BLaER1 (cell line): ENCODE measurements at regions not wholly inside any gene's neighbourhood (a gene's known extent, or its start where the extent isn't known, plus 50 kb on each side); places are given as distances from the start of the nearest gene placed in this dataset.
"Not testable (repeated sequence)": the region's sequence is repeated elsewhere in the genome, so short reads cannot be mapped to it uniquely, and the experiment has no call there.

Experiments used
- H3K27ac ChIP-seq: shearing (Covaris generic); formaldehyde crosslinking; 2 replicates; pipeline ENCODE4 v1.8.1; 2022
- H3K27me3 ChIP-seq: shearing (Covaris generic); formaldehyde crosslinking; 2 replicates; pipeline ENCODE4 v1.8.1; 2022
- H3K36me3 ChIP-seq: shearing (Covaris generic); formaldehyde crosslinking; 2 replicates; pipeline ENCODE4 v1.8.1; 2022
- H3K4me1 ChIP-seq: shearing (Covaris generic); formaldehyde crosslinking; 2 replicates; pipeline ENCODE4 v1.8.1; 2022
- H3K4me2 ChIP-seq: shearing (Covaris generic); formaldehyde crosslinking; 2 replicates; pipeline ENCODE4 v1.8.1; 2022
- H3K4me3 ChIP-seq: shearing (Covaris generic); formaldehyde crosslinking; 2 replicates; pipeline ENCODE4 v1.8.1; 2022
- H3K9ac ChIP-seq: shearing (Covaris generic); formaldehyde crosslinking; 2 replicates; pipeline ENCODE4 v1.8.1; 2022
- H3K9me3 ChIP-seq: shearing (Covaris generic); formaldehyde crosslinking; 2 replicates; pipeline ENCODE4 v1.8.1; 2022
- H4K20me1 ChIP-seq: shearing (Covaris generic); formaldehyde crosslinking; 2 replicates; pipeline ENCODE4 v1.8.1; 2022
- Cebpa-rat ChIP-seq: shearing (Covaris generic); IDR thresholded peaks from 2 replicates; pipeline ENCODE4 v1.8.1; 2022

GRCh38 chr9:115891929-115892328 is 261.7 kb upstream of the PAPPA start:
- Histone ChIP-seq H3K27me3 (no peaks in the 10 kb centered on the region), H3K27ac (no peak overlapping the region), H3K36me3 (no peaks in the 10 kb centered on the region), H3K4me2 (no peak overlapping the region), H3K4me3 (no peak overlapping the region), H4K20me1 (no peaks in the 10 kb centered on the region), H3K9ac (no peak overlapping the region), H3K9me3 (no peaks in the 10 kb centered on the region), H3K4me1 (no peaks in the 10 kb centered on the region)
- no peak for TF ChIP-seq Cebpa-rat

- H3K4me2 ChIP-seq, H3K27me3 ChIP-seq, H3K4me1 ChIP-seq, H3K4me3 ChIP-seq, H3K9me3 ChIP-seq, H3K27ac ChIP-seq, H4K20me1 ChIP-seq, H3K9ac ChIP-seq, H3K36me3 ChIP-seq: not testable (repeated sequence)
Measured at GRCh38 chr9:115898478-115898877, 255.1 kb upstream of the PAPPA start.

- Histone ChIP-seq H3K27ac (no peak overlapping the region), H3K9me3 (no peaks in the 10 kb centered on the region), H3K27me3 (no peaks in the 10 kb centered on the region), H3K4me3 (no peak overlapping the region), H4K20me1 (no peaks in the 10 kb centered on the region), H3K4me1 (no peaks in the 10 kb centered on the region), H3K36me3 (no peaks in the 10 kb centered on the region), H3K4me2 (no peak overlapping the region), H3K9ac (no peak overlapping the region)
- TF ChIP-seq Cebpa-rat, result no peak
Measured at GRCh38 chr9:115900698-115901097, 252.9 kb upstream of the PAPPA start.

- Histone ChIP-seq H3K9me3 (no peaks in the 10 kb centered on the region), H3K9ac (no peak overlapping the region), H3K4me3 (no peak overlapping the region), H3K4me1 (no peaks in the 10 kb centered on the region), H3K36me3 (no peaks in the 10 kb centered on the region), H3K4me2 (no peak overlapping the region), H3K27ac (no peak overlapping the region), H3K27me3 (no peaks in the 10 kb centered on the region), H4K20me1 (no peaks in the 10 kb centered on the region)
- no peak for TF ChIP-seq Cebpa-rat
Measured at GRCh38 chr9:115910959-115911358, 242.6 kb upstream of the PAPPA start.

- no peaks in the 10 kb centered on the region for H4K20me1 ChIP-seq
- no peak overlapping the region for H3K4me2 ChIP-seq
- no peaks in the 10 kb centered on the region for H3K4me1 ChIP-seq
- no peaks in the 10 kb centered on the region for H3K36me3 ChIP-seq
- no peak for TF ChIP-seq Cebpa-rat
- no peak overlapping the region for H3K4me3 ChIP-seq
- H3K27ac ChIP-seq, result no peak overlapping the region
- no peak overlapping the region for H3K9ac ChIP-seq
- no peaks in the 10 kb centered on the region for H3K27me3 ChIP-seq
- no peaks in the 10 kb centered on the region for H3K9me3 ChIP-seq
Measured at GRCh38 chr9:115912086-115912485, 241.5 kb upstream of the PAPPA start.

- TF ChIP-seq Cebpa-rat, result no peak
- Histone ChIP-seq H3K4me1 (no peaks in the 10 kb centered on the region), H3K9me3 (no peaks in the 10 kb centered on the region), H4K20me1 (no peaks in the 10 kb centered on the region), H3K27ac (no peak overlapping the region), H3K27me3 (no peaks in the 10 kb centered on the region), H3K36me3 (no peaks in the 10 kb centered on the region), H3K4me2 (no peak overlapping the region), H3K4me3 (no peak overlapping the region), H3K9ac (no peak overlapping the region)
Measured at GRCh38 chr9:115913696-115914095, 239.9 kb upstream of the PAPPA start.

- Histone ChIP-seq H3K27me3 (no peaks in the 10 kb centered on the region), H3K27ac (no peak overlapping the region), H3K9ac (no peak overlapping the region), H4K20me1 (no peaks in the 10 kb centered on the region), H3K9me3 (no peaks in the 10 kb centered on the region), H3K4me2 (no peak overlapping the region), H3K4me1 (no peaks in the 10 kb centered on the region), H3K4me3 (no peak overlapping the region), H3K36me3 (no peaks in the 10 kb centered on the region)
- no peak for TF ChIP-seq Cebpa-rat
Measured at GRCh38 chr9:115914291-115914690, 239.3 kb upstream of the PAPPA start.

- no peak overlapping the region for H3K27ac ChIP-seq
- no peaks in the 10 kb centered on the region for H4K20me1 ChIP-seq
- no peak overlapping the region for H3K4me2 ChIP-seq
- H3K27me3 ChIP-seq, result no peaks in the 10 kb centered on the region
- TF ChIP-seq Cebpa-rat, result no peak
- no peak overlapping the region for H3K4me3 ChIP-seq
- no peak overlapping the region for H3K9ac ChIP-seq
- H3K36me3 ChIP-seq, result no peaks in the 10 kb centered on the region
- no peaks in the 10 kb centered on the region for H3K4me1 ChIP-seq
- H3K9me3 ChIP-seq, result no peaks in the 10 kb centered on the region
Measured at GRCh38 chr9:115921301-115921700, 232.3 kb upstream of the PAPPA start.

GRCh38 chr9:115922444-115922843 is 231.1 kb upstream of the PAPPA start:
- H3K27ac ChIP-seq, result no peak overlapping the region
- no peaks in the 10 kb centered on the region for H3K9me3 ChIP-seq
- H3K27me3 ChIP-seq, result no peaks in the 10 kb centered on the region
- no peaks in the 10 kb centered on the region for H3K36me3 ChIP-seq
- H3K9ac ChIP-seq, result no peak overlapping the region
- no peaks in the 10 kb centered on the region for H4K20me1 ChIP-seq
- no peak overlapping the region for H3K4me2 ChIP-seq
- no peak for TF ChIP-seq Cebpa-rat
- no peak overlapping the region for H3K4me3 ChIP-seq
- no peaks in the 10 kb centered on the region for H3K4me1 ChIP-seq

GRCh38 chr9:115923410-115923809 is 230.2 kb upstream of the PAPPA start:
- no peaks in the 10 kb centered on the region for H3K9me3 ChIP-seq
- H3K27ac ChIP-seq, result no peak overlapping the region
- H3K36me3 ChIP-seq, result no peaks in the 10 kb centered on the region
- H3K4me3 ChIP-seq, result no peak overlapping the region
- H3K4me2 ChIP-seq, result no peak overlapping the region
- TF ChIP-seq Cebpa-rat, result no peak
- no peaks in the 10 kb centered on the region for H3K27me3 ChIP-seq
- H3K9ac ChIP-seq, result no peak overlapping the region
- no peaks in the 10 kb centered on the region for H4K20me1 ChIP-seq
- no peaks in the 10 kb centered on the region for H3K4me1 ChIP-seq

GRCh38 chr9:115923903-115924668 is 229.5 kb upstream of the PAPPA start:
- no peak overlapping the region for H3K9ac ChIP-seq
- H3K4me2 ChIP-seq, result no peak overlapping the region
- H3K27me3 ChIP-seq, result no peaks in the 10 kb centered on the region
- no peaks in the 10 kb centered on the region for H3K36me3 ChIP-seq
- H3K9me3 ChIP-seq, result no peaks in the 10 kb centered on the region
- no peaks in the 10 kb centered on the region for H4K20me1 ChIP-seq
- H3K4me1 ChIP-seq, result no peaks in the 10 kb centered on the region
- no peak overlapping the region for H3K27ac ChIP-seq
- no peak for TF ChIP-seq Cebpa-rat
- no peak overlapping the region for H3K4me3 ChIP-seq
